GM19452 (cell line): ENCODE measurements at regions not wholly inside any gene's neighbourhood (a gene's known extent, or its start where the extent isn't known, plus 50 kb on each side); places are given as distances from the start of the nearest gene placed in this dataset.
"Not testable (repeated sequence)": the region's sequence is repeated elsewhere in the genome, so short reads cannot be mapped to it uniquely, and the experiment has no call there.

Experiments used
- ATAC-seq: cut with Tn5 transposase; IDR thresholded peaks from one replicate; pipeline ENCODE4 v1.9.1; 2021; ENCODE audit not compliant: unreplicated experiment

DNA sequence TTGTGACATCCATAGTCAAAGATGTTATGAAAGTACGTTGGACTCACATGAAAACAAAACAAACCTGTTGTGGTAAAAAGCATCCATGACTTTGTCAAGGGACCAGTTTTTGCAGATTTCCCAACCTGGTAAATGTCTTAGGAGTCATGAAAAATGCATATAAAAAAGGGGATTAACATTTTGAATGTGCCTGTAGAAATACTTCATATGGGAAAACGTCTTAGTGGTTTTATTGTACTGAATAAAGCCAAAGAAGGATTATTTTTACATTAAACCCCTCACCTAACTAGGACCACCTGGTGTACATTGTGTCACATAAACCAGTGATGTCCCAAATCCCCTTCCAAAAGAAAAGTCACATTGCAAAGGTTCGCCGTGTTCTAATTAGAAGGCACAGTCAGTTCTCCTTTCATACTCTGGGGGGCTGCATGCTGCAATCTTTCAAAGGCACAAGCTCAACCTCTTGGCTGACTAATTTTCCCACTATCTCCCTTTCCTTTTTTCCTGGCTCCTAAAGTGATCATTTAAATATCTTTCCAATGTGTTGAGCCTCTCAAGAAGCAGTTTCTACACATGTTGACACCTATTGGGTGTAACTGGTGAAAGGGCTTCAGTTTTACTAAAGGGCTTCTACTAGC lies 119.8 kb upstream of the SPAG17 start:
- ATAC-seq, result no peak

DNA sequence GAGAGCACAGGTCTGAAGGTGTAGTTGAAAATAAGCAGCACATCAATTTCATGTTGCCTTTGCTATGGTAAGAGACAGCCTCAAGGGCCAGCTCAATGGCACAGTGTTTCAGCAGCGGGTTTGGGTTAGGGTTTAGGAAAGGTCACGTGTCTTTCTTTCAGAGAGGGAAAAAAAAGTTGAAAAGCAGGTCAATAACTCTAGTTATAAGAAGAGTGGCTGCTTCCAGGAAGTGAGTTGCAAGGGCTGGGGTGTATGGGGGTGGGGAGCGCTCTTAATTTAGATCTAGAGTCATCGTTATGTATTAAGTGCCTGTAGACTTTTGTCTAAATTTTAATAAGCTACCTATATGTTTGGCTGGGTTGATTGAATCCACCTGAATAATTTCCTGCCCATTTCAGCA lies 118.5 kb upstream of the SPAG17 start:
- no peak for ATAC-seq

DNA sequence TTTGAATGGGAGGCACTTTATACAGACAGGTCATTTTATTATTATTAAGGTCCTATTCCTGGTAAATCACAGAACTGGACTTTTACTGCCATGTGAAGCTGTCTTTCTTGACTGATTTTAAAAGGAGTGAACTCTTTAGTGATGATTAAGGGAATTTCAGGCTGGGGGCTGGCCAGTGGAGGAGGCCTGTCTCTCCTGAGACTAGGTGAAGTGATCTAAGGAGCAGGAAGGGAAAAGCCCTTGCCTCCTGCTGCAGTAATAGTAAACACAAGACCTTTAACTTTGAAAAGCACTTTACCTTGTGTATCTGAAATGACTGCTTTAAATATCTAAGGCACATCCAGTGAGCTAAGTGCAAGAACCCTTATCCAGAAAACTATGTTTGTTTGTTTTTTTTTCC lies 118.0 kb upstream of the SPAG17 start:
- ATAC-seq, result no peak

DNA sequence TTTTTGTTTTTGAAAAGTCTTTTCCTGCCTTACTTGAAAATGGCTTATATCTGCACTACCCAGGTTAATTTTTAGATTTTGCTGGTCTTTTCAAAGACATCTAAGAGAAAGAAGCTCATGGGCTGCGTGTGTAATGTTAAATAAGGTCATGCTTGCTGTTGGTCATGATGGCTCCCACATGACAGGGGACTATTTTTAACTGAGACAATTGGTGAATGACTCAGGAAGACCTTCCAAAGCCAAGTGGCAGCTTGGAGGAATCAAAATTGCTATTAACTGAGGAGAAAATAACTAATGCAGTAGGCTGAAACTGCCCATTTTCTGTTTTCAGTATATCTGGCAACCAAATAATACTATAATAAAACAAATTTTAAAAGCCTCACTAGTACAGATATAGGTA lies 117.1 kb upstream of the SPAG17 start:
- ATAC-seq, result no peak

DNA sequence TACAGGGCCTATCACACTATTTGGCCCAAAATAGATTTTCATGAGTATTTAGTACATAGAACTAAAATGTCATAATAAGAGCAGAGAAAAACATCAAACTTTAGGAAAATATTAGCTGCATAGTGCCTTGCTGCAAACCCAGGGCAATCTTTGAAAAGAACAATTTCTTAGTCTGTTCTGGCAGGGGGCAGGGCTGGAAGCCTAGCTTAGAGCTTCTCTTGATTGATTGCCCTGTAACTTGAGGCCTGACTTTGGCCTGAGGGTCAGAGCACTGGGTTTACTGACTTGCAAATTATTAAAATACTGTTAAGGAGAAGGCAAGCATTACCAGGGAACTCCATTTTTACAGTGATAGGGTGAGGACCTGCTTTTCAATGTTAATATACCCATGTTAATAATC lies 115.8 kb upstream of the SPAG17 start:
- no peak for ATAC-seq

DNA sequence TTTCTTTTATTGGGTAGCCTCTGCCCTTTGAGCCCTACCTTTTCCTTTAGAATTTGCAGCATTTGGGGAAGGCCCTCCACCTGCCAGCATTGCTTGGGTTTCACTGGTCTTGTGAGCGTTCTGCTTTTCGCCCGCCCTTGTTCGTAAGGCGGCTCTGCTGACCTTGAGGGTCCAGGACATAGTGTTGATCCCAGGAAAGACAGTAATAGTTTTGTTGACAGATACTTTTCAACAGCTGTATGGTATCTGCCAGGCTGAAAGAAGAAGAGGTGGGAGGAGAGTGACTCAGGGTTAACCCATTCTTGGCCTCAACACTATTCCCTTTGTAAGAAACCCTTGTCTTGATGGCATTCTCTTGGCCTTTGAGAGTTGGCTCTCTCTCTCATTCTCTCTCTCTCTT lies 113.4 kb upstream of the SPAG17 start:
- no peak for ATAC-seq

DNA sequence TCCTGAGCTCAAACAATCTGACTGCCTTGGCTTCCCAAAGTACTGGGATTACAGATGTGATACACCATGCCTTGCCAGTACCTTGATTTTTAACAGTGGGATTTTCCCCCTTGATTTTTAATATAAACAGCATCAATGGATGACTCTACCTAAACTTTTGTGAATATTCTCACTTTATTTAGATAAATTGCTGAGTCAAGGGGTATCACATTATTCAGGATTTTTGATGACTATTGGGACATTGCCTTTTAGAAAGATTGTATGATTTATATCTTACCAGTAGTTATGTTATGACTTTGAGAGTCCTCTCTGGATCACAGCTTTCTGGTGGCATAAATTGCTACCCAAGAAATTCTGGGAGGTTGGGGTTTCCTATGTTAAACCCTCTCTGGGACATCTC lies 112.5 kb upstream of the SPAG17 start:
- ATAC-seq, result no peak

DNA sequence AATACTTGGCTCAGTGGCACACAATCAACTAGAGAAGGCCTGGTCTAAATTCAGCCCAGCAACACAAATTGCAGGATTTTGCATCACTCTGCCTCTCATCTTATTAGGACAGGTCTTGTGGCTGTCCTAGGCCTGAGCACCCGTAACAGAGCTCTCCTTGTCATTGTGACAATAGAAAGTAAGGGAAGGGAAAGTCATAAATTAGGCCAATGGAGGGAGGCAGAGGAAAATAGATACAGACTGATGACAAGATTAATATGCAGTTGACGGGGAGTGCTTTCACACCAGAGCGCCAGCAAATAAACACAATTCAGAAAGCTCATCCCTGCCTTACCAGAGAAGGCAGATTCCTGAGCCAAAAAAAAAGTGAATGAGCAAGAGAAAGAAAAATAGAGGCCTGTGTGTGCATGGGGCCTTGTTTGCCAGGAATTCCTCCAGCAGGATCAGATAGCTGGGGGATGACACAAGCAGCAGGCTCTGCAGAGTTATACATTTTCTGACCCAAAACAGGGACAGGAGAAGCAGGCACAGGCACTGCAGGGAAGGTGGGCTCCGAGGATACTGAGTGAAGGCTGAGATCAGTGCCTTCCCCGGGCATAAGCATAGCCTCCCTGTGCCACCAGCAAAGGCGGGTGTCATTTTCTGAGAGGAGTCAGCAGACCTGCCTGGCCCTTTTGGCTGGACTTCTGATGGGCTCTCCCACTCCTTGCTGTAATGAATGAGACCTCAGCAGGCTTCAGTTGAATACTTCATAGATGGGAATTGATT lies 110.0 kb upstream of the SPAG17 start:
- no peak for ATAC-seq

DNA sequence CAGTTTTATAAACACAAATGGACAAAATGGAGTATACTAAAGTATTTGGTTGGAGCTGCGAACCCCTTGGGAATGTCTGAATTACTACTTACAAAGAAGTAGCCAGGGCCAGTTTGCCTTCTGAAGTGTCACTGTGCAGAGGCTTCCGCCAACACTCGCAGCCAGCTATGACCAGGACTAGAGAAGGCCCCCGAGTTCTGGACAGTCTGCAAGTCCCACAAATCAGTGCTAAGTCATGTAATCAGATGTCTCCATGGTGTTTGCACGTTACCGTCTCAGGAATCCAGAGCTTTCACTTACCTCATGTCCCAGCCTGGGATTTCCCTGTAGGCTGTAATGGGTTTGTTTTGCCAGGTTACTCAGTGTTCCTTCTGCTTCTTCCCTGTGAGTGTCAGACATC lies 106.6 kb upstream of the SPAG17 start:
- ATAC-seq, result no peak

DNA sequence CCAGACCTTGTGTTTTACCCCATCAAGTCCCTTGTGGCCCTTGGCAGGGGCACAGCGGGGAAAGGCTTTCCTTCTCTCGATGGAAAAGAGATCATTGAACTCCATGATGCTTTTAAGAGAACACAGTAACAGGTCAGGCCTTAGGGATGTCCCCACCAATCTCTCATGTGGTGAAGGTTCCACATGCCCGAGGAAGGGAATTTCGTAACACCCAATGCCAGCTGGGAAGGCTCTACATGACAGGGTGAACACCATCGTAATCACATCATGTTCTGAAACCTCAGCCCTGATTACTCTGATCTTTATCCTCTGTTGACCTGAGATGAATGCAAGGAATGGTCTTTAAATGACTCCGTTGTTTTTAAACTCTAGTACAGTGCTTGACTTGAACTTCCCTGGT lies 105.5 kb upstream of the SPAG17 start:
- ATAC-seq, result no peak

DNA sequence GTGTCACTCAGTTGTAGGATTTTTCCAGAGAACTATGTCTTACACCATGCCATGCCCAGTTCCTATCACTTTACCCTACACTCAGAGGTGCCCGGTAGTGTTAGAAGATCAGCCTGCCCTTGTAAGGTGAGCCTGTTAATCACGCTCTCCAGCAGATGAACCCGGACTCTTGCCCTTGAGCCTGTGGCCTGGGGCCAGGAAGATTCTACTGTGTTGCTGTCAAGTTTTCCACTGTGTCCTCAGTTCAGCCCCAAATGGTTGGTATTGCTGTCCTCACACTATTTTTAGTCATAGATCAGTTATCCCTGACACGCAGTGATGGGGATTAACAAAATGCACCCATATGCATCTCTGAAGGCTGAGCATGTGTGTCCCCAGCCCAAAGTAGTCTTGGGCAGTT lies 105.0 kb upstream of the SPAG17 start:
- no peak for ATAC-seq

DNA sequence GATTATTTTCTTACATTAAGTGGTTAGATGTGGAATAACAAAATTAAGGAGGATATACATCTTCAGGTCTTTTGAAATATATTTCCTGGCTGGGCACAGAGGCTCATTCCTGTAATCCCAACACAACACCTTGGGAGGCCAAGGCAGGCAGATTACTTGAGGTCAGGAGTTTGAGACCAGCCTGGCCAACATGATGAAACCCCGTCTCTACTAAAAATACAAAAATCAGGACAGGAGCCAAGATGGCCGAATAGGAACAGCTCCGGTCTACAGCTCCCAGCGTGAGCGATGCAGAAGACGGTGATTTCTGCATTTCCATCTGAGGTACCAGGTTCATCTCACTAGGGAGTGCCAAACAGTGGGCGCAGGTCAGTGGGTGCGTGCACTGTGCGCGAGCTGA lies 95.6 kb upstream of the SPAG17 start:
- ATAC-seq, result not testable (repeated sequence)

DNA sequence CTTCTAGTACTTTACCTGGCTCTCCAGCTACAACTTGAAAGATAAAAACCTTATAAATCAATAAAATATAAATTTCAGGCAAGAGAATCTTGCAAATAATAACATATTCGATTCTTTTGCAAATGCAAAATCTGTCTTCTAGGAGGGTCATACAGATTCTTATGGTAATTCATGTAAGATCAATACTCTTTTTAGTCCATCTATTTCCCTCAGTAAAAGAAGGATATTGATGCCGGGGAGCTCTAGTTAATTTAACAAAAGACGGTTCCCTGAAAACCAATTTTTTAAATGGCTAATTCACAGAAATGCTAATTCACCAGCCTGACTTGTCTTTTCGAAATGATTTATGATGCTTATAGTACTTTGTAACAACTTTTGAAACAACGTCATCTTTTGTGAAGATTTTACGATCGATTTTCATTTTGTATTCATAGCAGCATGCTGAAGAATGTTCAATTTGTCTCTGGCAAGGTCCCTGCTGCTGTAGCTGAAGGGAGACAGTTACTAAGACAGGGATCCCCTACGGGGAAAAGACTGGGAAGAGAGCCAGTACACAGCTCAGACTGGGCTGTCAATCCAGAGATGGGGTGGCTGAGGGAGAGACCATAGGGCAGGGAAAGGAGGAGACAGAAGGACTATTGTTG lies 90.6 kb upstream of the SPAG17 start:
- no peak for ATAC-seq

DNA sequence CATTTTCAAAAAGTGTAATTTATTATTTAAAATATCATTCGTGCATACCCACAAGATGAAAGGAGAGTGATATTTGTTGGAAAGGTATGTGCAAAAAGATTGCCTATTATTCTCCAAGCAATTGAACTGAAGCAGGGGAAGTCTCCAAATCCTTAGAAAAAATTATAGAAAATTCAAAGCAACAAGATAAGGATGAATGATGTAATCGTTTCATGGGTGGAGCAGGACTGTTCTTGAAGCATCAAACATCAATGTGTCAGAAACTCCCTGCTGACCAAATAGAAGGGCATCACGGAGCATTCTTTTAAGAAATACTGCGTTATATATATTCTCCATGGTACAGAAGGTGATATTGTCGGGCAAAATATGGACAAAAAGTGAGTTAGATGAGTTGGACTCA lies 87.9 kb upstream of the SPAG17 start:
- no peak for ATAC-seq

DNA sequence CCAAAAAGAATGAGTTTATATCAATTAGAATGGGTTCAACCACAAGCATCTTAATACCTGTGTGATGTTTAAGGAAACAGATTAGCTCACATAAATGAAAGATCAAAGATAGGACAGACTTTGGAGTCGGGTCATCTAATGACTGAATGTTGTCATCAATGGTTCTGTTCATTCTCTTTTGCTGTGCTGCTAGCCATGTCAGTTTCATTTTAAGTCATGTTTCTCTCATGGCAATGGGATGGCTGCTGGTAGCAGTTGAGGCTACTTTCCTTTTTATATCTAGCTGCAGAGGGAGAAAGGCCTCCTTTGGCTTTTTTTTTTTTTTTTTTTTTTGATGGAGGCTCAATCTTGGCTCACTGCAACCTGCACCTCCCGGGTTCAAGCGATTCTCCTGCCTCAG lies 86.9 kb upstream of the SPAG17 start:
- ATAC-seq, result no peak

DNA sequence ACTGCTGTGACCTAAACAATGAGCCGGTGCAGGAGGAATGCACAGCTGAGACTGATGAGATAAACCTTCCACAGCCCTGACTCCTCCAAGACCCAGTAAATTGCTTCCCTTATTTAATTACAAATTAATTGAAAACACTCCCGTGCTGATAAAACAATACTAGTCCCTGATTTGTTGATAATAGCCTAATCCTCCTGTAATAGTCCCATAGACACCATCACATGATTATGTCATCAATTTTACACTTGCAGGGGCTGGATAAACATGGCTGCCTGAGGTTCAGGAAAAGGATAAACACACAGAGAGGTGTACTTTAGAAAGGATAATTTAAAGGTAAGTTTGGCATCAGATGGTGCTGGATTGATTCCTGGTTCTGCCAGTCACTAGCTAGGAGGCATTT lies 84.6 kb upstream of the SPAG17 start:
- no peak for ATAC-seq

DNA sequence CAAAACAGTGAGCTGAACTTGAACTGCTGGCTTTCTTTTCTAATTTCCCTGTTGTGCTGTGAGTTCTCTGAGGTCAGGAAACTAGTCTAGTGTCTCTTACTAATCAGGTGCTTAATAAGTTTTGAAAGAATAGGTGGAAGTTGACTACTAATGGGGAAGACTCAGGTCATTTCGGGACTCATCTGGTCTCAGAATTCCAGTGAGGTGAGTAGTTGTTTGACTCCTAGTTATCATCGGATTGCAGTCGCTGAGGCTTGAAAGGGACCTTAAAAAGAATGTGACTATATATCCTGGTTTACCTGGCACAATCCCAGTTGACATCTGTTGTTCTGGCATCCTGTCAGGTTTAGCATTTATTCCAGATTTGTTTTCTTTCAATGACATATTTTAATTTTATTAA lies 81.4 kb upstream of the SPAG17 start:
- ATAC-seq, result no peak

DNA sequence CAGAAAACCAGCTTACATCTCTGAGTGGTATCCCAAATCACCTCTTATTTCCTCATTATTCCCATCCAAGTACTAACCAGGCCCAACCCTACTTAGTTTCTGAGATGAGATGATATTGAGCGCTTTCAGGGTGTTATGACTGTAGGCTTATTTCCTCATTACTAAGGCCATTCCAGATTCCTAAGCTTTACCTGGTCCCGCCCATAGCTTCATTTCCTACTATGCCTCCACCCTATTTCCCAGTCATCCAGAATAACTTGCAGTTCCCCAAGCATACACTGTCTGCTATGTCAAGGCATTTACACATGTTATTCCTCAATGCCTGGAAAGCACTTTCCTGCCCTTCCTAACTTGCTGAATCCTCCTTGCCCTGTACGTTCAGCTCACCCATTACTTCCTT lies 79.3 kb upstream of the SPAG17 start:
- no peak for ATAC-seq

DNA sequence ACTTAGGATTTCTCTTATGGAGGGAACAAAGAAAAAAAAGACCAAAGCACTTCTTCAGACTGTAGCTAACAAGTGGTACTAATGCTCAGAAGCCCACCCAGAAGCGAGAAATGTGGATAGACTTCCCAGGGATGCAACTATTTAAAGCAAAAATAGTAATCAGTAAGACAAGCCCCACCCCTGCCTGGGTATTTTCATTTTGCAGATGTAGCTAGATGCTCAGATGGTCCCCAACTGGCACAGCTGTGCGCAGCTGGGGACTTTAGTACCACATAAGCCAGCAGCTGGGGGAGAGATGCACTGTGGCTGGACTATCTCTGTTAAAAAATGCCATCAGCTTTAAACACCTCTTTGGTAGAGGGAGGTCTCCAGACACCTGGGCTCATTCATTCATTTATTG lies 77.8 kb upstream of the SPAG17 start:
- no peak for ATAC-seq

DNA sequence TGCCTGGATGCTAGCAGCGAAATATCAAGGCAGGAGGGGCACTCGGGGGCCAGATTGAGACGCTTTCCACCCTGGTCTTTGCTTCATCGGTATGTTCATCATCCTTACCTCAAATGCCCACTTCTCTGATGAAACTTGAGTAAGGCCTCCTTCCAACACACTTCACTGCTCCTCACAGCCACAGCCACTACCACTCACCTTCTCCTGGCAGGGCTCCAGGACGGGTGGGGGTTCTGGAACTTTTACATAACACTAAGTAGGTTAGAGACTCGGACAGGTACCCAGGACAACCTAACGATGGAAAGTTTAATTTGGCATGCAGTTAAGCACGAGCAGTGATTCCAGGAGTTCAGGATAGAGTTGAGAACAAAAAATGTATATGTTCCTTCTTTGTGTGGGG lies 73.9 kb upstream of the SPAG17 start:
- no peak for ATAC-seq

DNA sequence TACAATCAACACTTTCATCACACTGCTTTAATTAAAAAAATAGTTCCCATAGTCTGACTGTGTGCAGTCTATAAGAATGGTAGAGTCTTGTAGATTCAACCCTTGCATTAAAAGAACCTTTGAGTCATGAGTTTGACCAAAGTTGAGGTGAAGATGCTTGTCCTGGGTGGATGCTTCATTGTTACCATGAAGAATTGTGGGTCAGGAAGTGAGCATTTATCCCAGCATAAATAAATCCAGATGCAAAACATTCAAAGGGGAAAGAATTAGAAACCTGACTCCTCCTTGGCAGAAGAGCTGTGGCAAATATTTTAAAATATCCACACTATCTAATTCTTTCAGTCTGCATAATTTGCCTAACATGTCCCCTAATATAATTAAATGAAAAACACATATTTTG lies 72.9 kb upstream of the SPAG17 start:
- no peak for ATAC-seq
